HL-60 (cell line): ENCODE measurements at regions not wholly inside any gene's neighbourhood (a gene's known extent, or its start where the extent isn't known, plus 50 kb on each side); places are given as distances from the start of the nearest gene placed in this dataset.

ENCODE experiments used
- DNase-seq, 2 experiments: peaks; one replicate each; pipeline ENCODE4 v3.0.0-alpha.2; 2010 to 2020; ENCODE audit warnings: low read depth in 1 of 2, low spot score in 1 of 2
- H3K27ac ChIP-seq: fragments of 250-450 bp; sonication (Bioruptor Pico); replicated peaks from 2 replicates; pipeline ENCODE4 v1.5.1; 2020; ENCODE audit warnings: mild to moderate bottlenecking, moderate library complexity
- H3K27me3 ChIP-seq: fragments of 250-450 bp; sonication (Bioruptor Pico); 2 replicates; pipeline ENCODE4 v1.5.1; 2021; ENCODE audit warnings: mild to moderate bottlenecking, moderate library complexity; ENCODE audit not compliant: insufficient read depth, poor library complexity, severe bottlenecking
- H3K4me3 ChIP-seq: replicated peaks from 2 replicates; pipeline ENCODE4 v1.5.1; 2011; ENCODE audit warnings: mild to moderate bottlenecking, control low read depth, low read length; ENCODE audit not compliant: insufficient read depth
- GABPA ChIP-seq: IDR thresholded peaks from 2 replicates; pipeline ENCODE4 v1.6.1; 2012; ENCODE audit warnings: low read depth
- POLR2AphosphoS5 ChIP-seq: IDR thresholded peaks from 2 replicates; pipeline ENCODE4 v1.6.1; 2012; ENCODE audit warnings: low read depth
- SPI1 ChIP-seq: IDR thresholded peaks from 2 replicates; pipeline ENCODE4 v1.6.1; 2012; ENCODE audit warnings: low read depth, mild to moderate bottlenecking, borderline replicate concordance
- TF ChIP-seq, protein P1 (sequence below): IDR thresholded peaks from one replicate; pipeline ENCODE4 v1.5.1; 2011; ENCODE audit warnings: low read length, control low read depth, inconsistent platforms; ENCODE audit not compliant: insufficient read depth
- TF ChIP-seq, protein P2 (sequence below): IDR thresholded peaks from 2 replicates; pipeline ENCODE4 v1.6.1; 2012; ENCODE audit warnings: low read depth; ENCODE audit not compliant: insufficient replicate concordance

DNA sequence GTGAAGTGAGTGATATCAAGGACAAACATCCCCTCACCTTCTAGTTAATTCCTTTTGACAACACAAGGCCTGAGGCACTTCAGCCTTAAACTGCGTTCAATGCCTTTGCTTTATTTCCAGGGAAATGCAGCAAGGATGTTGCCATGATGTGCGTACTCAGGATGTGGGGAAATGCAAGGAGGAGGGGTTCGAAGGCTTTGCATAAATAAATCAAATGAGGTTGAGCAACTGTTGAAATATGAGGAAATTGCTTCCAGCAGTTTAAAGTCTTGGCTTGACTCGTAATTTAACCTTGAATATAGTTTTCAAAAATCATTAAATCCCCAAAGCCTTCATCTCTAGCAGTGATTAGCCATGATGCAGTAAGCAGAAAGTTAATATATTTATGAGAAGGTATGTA lies 81.8 kb upstream of the CCL2 start:
- no peaks in the 10 kb centered on the region for H3K27me3 ChIP-seq
- TF ChIP-seq GABPA (no peak), SPI1 (no peak), POLR2AphosphoS5 (no peak)
- TF ChIP-seq, protein P1, sequence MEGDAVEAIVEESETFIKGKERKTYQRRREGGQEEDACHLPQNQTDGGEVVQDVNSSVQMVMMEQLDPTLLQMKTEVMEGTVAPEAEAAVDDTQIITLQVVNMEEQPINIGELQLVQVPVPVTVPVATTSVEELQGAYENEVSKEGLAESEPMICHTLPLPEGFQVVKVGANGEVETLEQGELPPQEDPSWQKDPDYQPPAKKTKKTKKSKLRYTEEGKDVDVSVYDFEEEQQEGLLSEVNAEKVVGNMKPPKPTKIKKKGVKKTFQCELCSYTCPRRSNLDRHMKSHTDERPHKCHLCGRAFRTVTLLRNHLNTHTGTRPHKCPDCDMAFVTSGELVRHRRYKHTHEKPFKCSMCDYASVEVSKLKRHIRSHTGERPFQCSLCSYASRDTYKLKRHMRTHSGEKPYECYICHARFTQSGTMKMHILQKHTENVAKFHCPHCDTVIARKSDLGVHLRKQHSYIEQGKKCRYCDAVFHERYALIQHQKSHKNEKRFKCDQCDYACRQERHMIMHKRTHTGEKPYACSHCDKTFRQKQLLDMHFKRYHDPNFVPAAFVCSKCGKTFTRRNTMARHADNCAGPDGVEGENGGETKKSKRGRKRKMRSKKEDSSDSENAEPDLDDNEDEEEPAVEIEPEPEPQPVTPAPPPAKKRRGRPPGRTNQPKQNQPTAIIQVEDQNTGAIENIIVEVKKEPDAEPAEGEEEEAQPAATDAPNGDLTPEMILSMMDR: no peak
- TF ChIP-seq, protein P2, sequence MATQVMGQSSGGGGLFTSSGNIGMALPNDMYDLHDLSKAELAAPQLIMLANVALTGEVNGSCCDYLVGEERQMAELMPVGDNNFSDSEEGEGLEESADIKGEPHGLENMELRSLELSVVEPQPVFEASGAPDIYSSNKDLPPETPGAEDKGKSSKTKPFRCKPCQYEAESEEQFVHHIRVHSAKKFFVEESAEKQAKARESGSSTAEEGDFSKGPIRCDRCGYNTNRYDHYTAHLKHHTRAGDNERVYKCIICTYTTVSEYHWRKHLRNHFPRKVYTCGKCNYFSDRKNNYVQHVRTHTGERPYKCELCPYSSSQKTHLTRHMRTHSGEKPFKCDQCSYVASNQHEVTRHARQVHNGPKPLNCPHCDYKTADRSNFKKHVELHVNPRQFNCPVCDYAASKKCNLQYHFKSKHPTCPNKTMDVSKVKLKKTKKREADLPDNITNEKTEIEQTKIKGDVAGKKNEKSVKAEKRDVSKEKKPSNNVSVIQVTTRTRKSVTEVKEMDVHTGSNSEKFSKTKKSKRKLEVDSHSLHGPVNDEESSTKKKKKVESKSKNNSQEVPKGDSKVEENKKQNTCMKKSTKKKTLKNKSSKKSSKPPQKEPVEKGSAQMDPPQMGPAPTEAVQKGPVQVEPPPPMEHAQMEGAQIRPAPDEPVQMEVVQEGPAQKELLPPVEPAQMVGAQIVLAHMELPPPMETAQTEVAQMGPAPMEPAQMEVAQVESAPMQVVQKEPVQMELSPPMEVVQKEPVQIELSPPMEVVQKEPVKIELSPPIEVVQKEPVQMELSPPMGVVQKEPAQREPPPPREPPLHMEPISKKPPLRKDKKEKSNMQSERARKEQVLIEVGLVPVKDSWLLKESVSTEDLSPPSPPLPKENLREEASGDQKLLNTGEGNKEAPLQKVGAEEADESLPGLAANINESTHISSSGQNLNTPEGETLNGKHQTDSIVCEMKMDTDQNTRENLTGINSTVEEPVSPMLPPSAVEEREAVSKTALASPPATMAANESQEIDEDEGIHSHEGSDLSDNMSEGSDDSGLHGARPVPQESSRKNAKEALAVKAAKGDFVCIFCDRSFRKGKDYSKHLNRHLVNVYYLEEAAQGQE: no peak
- H3K27ac ChIP-seq: no peak overlapping the region
- DNase-seq: no peak
- no peak overlapping the region for H3K4me3 ChIP-seq

DNA sequence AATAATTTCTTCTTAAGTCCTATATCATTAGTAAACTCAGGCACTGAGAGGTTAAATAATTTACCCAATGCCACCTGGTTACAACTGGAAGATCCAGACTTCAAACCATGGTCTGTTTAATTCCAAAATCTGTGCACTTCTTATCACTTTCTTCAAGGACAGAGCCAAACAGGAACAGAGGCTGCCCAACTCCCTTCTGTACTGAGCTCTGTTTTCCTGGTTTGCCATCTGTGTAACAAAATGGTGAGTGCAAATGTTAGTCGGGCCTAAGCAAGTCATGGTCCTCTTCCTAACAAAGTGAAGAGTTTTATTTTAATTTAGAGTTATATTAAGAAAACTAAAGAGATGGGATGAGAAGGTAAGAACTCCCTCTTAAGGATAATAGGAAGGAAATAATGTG lies 80.6 kb upstream of the CCL2 start:
- Histone ChIP-seq H3K27ac (no peak overlapping the region), H3K27me3 (no peaks in the 10 kb centered on the region), H3K4me3 (no peak overlapping the region)
- TF ChIP-seq, protein P1: no peak
- TF ChIP-seq SPI1 (no peak), POLR2AphosphoS5 (no peak), GABPA (no peak)
- TF ChIP-seq, protein P2: no peak
- no peak for DNase-seq

GRCh38 chr17:34176440-34176839 lies 78.6 kb upstream of the CCL2 start:
- TF ChIP-seq, protein P2: no peak
- TF ChIP-seq SPI1 (no peak), GABPA (no peak), POLR2AphosphoS5 (no peak)
- TF ChIP-seq, protein P1: no peak
- no peak overlapping the region for H3K27ac ChIP-seq
- H3K4me3 ChIP-seq: no peak overlapping the region
- H3K27me3 ChIP-seq: peaks cover 5% of the 10 kb centered on the region
- no peak for DNase-seq
